Astrocyte (in vitro differentiated cells and primary cell): ENCODE measurements at regions not wholly inside any gene's neighbourhood (a gene's known extent, or its start where the extent isn't known, plus 50 kb on each side); places are given as distances from the start of the nearest gene placed in this dataset.
A peak's percentile ranks its signal among the peaks of the same experiment; 100 is the strongest.

ENCODE experiments used
- DNase-seq: peaks from one replicate; pipeline ENCODE4 v3.0.0-alpha.2; 2010; ENCODE audit warnings: low read depth
- FAIRE-seq: peaks from 2 replicates; lab custom pipeline; 2011; peaks lifted over from hg19 to GRCh38; lab: Jason Lieb, UNC
- H2AFZ ChIP-seq: 2 replicates; pipeline ENCODE4 v1.6.0; 2012; ENCODE audit warnings: low read depth, low read length, inconsistent platforms
- H3K27ac ChIP-seq: 2 replicates; pipeline ENCODE4 v1.5.1; 2011; ENCODE audit warnings: low read depth, low read length, inconsistent platforms
- H3K27me3 ChIP-seq: 2 replicates; pipeline ENCODE4 v1.6.0; 2011; ENCODE audit warnings: low read length, inconsistent platforms; ENCODE audit not compliant: insufficient read depth
- H3K36me3 ChIP-seq: 2 replicates; pipeline ENCODE4 v1.5.1; 2011; ENCODE audit warnings: low read length, inconsistent platforms; ENCODE audit not compliant: insufficient read depth
- H3K4me1 ChIP-seq: 2 replicates; pipeline ENCODE4 v1.5.1; 2011; ENCODE audit warnings: low read length, inconsistent platforms; ENCODE audit not compliant: insufficient read depth
- H3K4me2 ChIP-seq: 2 replicates; pipeline ENCODE4 v1.6.0; 2012; ENCODE audit warnings: low read length, inconsistent platforms
- H3K4me3 ChIP-seq: 2 replicates; pipeline ENCODE4 v1.5.1; 2011; ENCODE audit warnings: low read depth, mild to moderate bottlenecking, low read length, inconsistent platforms; ENCODE audit not compliant: insufficient read depth
- H3K79me2 ChIP-seq: 2 replicates; pipeline ENCODE4 v1.6.0; 2012; ENCODE audit warnings: mild to moderate bottlenecking, low read length, inconsistent platforms; ENCODE audit not compliant: insufficient read depth
- H3K9ac ChIP-seq: 2 replicates; pipeline ENCODE4 v1.6.0; 2012; ENCODE audit warnings: mild to moderate bottlenecking, low read length, inconsistent platforms
- H3K9me3 ChIP-seq: 2 replicates; pipeline ENCODE4 v1.5.1; 2012; ENCODE audit warnings: low read depth, mild to moderate bottlenecking, low read length, inconsistent platforms; ENCODE audit not compliant: insufficient read depth
- H4K20me1 ChIP-seq: 2 replicates; pipeline ENCODE4 v1.6.0; 2012; ENCODE audit warnings: low read length, inconsistent platforms; ENCODE audit not compliant: insufficient read depth
- H3K27ac Mint-ChIP-seq: one replicate; pipeline ENCODE4 v1.8.0; 2021; ENCODE audit warnings: mild to moderate bottlenecking, mixed read lengths; ENCODE audit not compliant: unreplicated experiment
- H3K27me3 Mint-ChIP-seq: one replicate; pipeline ENCODE4 v1.8.0; 2021; ENCODE audit warnings: low read depth, mixed read lengths; ENCODE audit not compliant: unreplicated experiment
- H3K36me3 Mint-ChIP-seq: one replicate; pipeline ENCODE4 v1.8.0; 2021; ENCODE audit warnings: low read depth, mixed read lengths; ENCODE audit not compliant: unreplicated experiment
- H3K4me1 Mint-ChIP-seq: one replicate; pipeline ENCODE4 v1.8.0; 2021; ENCODE audit warnings: low read depth, mixed read lengths; ENCODE audit not compliant: unreplicated experiment
- H3K4me3 Mint-ChIP-seq: one replicate; pipeline ENCODE4 v1.8.0; 2021; ENCODE audit warnings: mild to moderate bottlenecking, moderate library complexity, mixed read lengths; ENCODE audit not compliant: unreplicated experiment
- H3K9me3 Mint-ChIP-seq: one replicate; pipeline ENCODE4 v1.8.0; 2021; ENCODE audit warnings: mild to moderate bottlenecking, mixed read lengths; ENCODE audit not compliant: unreplicated experiment
- CTCF ChIP-seq: IDR thresholded peaks from 2 replicates; pipeline ENCODE4 v1.5.1; 2011; ENCODE audit warnings: low read depth, mild to moderate bottlenecking, inconsistent platforms, low read length, moderate library complexity; ENCODE audit not compliant: insufficient read depth
- EZH2 ChIP-seq: IDR thresholded peaks from 2 replicates; pipeline ENCODE4 v1.6.1; 2012; ENCODE audit warnings: mild to moderate bottlenecking, low read length, inconsistent platforms; ENCODE audit not compliant: insufficient read depth

GRCh38 chr7:53603461-53603860 is 568.0 kb downstream of the POM121L12 start:
- no peak for DNase-seq
- Histone ChIP-seq H4K20me1 (no peaks in the 10 kb centered on the region), H2AFZ (no peak overlapping the region), H3K9ac (no peak overlapping the region), H3K4me1 (no peaks in the 10 kb centered on the region), H3K9me3 (peaks cover 4% of the 10 kb centered on the region), H3K79me2 (no peaks in the 10 kb centered on the region), H3K4me2 (no peak overlapping the region), H3K4me3 (no peak overlapping the region), H3K27me3 (no peaks in the 10 kb centered on the region), H3K27ac (no peak overlapping the region), H3K36me3 (no peaks in the 10 kb centered on the region)
- Mint-ChIP-seq H3K36me3 (no peaks in the 10 kb centered on the region), H3K9me3 (no peaks in the 10 kb centered on the region), H3K27me3 (no peaks in the 10 kb centered on the region), H3K27ac (no peak overlapping the region), H3K4me1 (peaks cover 17% of the 10 kb centered on the region), H3K4me3 (no peak overlapping the region)
- FAIRE-seq: no peak
- no peak for TF ChIP-seq EZH2
- TF ChIP-seq CTCF: no peak

- Histone ChIP-seq H3K27ac (no peak overlapping the region), H3K9ac (no peak overlapping the region), H3K4me3 (no peak overlapping the region), H3K4me1 (no peaks in the 10 kb centered on the region), H4K20me1 (no peaks in the 10 kb centered on the region), H3K36me3 (no peaks in the 10 kb centered on the region), H3K4me2 (no peak overlapping the region), H2AFZ (no peak overlapping the region), H3K79me2 (no peaks in the 10 kb centered on the region), H3K9me3 (peaks cover 4% of the 10 kb centered on the region), H3K27me3 (no peaks in the 10 kb centered on the region)
- Mint-ChIP-seq H3K4me3 (no peak overlapping the region), H3K4me1 (peaks cover 19% of the 10 kb centered on the region), H3K27me3 (no peaks in the 10 kb centered on the region), H3K27ac (no peak overlapping the region), H3K9me3 (no peaks in the 10 kb centered on the region), H3K36me3 (no peaks in the 10 kb centered on the region)
- DNase-seq (peak; percentile 8), FAIRE-seq (no peak)
- TF ChIP-seq CTCF (no peak), EZH2 (no peak)
Measured at GRCh38 chr7:53604201-53604600, 568.8 kb downstream of the POM121L12 start.

DNA sequence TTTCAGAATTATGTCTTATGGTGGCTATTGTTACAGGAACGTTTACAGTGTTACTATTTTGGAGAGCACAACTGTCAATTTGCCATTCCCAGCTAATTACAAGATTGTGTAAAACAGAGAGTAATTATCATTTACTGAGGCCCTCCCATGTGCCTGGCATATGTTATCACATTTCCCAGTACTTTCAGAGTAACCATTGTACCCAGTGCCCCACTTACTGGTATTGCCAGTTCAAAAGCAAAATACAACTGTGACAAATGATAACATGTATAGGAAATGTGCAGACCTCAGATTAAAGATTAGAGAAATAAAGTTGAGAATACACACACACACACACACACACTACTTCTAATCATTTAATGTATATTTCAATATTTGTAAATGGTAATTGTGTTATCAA is 572.5 kb downstream of the POM121L12 start:
- no peak for TF ChIP-seq EZH2
- no peak for TF ChIP-seq CTCF
- H3K36me3 ChIP-seq: no peaks in the 10 kb centered on the region
- H4K20me1 ChIP-seq: no peaks in the 10 kb centered on the region
- no peak overlapping the region for H3K27ac ChIP-seq
- H3K4me3 ChIP-seq: no peak overlapping the region
- no peaks in the 10 kb centered on the region for H3K9me3 Mint-ChIP-seq
- H3K4me1 ChIP-seq: no peaks in the 10 kb centered on the region
- H3K27me3 ChIP-seq: no peaks in the 10 kb centered on the region
- H2AFZ ChIP-seq: no peak overlapping the region
- H3K9ac ChIP-seq: no peak overlapping the region
- peaks cover 24% of the 10 kb centered on the region for H3K4me1 Mint-ChIP-seq
- FAIRE-seq (no peak), DNase-seq (no peak)
- H3K9me3 ChIP-seq: peaks cover 4% of the 10 kb centered on the region
- no peaks in the 10 kb centered on the region for H3K36me3 Mint-ChIP-seq
- no peak overlapping the region for H3K4me3 Mint-ChIP-seq
- no peak overlapping the region for H3K27ac Mint-ChIP-seq
- H3K27me3 Mint-ChIP-seq: no peaks in the 10 kb centered on the region
- H3K4me2 ChIP-seq: no peak overlapping the region
- H3K79me2 ChIP-seq: no peaks in the 10 kb centered on the region
